NCI-H774 (cell line): ENCODE measurements at regions not wholly inside any gene's neighbourhood (a gene's known extent, or its start where the extent isn't known, plus 50 kb on each side); places are given as distances from the start of the nearest gene placed in this dataset.
A peak's percentile ranks its signal among the peaks of the same experiment; 100 is the strongest.
"Not testable (repeated sequence)": the region's sequence is repeated elsewhere in the genome, so short reads cannot be mapped to it uniquely, and the experiment has no call there.

Source experiments
- DNase-seq: peaks from one replicate; lab custom pipeline; 2025; lab: John Stamatoyannopoulos, UW

DNA sequence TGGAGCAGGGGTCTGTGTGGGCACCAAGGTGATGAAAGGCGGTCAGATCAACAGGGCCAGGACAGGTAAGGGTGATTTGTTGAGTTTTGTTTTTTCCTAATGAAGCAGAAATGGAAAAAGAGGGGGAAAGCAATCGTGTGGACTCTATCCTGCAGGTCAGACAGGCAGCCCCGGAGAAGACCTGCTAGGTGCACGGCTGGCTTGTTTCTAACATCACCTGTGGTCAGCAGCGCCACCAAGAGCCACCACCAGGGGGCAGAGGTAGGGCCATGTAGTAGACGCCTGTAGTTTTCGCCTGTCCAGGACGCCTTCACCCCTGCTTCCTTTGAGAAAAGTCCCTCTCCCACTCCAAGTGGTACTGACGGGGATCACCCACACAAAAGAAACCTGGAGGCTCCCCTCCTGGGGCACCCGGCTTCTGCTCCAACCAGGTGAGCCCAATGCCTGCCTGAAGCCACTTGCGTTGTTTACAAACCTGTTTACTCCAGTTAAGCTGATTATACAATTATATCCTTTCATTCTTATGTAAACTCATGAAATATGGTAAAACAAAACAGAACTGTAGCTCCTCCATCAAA lies 54.2 kb upstream of the SEC14L1 start:
- DNase-seq, result peak; percentile 92

DNA sequence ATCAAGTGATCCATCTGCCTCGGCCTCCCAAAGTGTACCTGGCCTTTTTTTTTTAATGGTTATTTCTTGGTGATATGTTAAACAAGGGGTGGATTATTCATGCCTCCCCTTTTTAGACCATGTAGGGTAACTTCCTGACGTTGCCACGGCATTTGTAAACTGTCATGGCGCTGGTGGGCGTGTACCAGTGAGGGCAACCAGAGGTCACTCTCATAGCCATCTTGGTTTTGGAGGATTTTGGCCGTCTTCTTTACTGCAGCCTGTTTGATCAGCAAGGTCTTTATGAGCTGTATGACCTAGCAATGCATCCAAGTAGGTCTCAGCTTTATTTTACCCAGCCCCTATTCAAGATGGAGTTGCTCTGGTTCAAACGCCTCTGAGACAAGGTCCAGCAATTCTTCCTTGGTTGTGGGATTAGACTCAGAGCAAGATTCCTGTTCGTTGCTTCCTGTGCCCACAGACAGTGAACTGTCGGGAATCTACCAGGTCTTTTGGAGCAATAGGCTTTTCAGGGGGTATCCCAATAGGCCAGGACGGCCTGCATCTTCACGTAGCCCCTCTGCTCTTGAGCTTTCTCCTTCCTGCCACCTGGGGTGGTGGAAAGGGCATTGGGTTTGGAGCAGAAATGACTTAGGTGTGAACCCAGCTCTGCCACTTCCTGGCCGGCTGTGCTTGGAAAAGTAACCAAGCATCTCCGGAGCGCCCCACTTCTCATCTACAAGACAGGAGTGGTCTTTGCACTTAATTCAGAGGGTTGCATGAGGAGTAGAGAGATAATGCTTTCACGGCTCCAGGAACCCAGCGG lies 52.9 kb upstream of the SEC14L1 start:
- DNase-seq, result no peak

DNA sequence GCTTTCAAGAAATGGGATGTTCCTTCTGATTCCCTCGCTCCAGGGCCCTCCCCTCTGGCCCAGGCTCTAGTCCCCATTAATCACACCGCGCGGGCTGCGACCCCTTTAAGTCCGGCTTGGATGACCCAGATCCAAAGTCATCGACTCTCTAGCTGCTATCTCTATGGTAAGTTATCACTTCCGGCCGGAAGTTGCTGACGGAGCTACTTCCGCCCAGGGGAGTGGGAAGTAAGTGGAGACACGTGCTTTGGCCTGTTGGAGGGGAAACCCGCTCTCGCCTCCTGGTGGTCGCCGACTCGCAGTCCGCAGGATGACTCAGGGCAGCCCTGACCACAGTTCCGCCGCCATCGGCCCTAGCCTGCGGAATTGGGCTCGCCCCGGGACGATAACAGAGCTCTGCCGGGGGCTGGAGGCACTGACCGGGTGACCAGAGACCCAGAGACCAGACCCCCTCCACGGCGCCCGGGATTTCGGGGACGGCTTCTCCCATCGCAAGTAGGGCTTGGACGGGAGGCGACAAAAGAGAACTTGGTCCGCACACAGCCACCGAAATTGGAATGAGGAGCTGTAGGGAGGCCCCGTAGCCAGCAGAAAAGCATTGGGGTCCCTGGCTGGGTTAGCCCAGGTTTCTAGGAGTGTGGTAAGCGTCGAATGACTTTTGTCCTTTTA lies 52.2 kb upstream of the SEC14L1 start:
- peak; percentile 98 for DNase-seq

DNA sequence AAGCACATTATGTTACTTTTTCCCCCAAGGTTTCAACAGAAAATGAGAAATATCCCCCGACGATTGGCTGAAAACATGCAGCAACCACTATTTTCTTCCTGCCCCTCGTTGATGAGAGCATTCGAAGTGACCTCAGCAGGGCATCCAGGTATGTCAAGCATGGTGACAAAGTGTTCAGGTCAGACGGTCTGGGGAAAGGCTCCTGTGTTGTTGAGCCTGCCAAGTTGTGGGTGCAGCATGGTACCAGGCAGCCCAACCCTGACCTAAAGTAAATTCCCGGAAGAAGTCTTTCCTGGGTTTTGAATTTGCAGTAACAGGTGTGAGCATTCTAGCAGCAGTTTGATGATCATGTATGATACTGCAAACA lies 51.7 kb upstream of the SEC14L1 start:
- DNase-seq, result no peak

DNA sequence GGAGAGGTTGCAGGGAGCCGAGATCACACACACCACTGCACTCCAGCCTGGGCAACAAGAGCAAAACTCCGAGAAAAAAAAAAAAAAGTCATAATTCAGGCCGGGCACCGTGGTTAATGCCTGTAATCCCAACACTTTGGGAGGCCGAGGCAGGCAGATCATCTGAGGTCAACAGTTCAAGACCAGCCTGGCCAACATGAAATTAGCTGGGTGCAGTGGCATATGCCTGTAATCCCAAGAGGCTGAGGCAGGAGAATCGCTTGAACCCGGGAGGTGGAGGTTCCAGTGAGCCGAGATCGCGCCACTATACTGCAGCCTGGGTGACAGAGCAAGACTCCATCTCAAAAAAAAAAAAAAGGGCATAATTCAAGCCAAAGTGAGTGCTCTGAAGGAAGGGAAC lies 50.8 kb upstream of the SEC14L1 start:
- not testable (repeated sequence) for DNase-seq

DNA sequence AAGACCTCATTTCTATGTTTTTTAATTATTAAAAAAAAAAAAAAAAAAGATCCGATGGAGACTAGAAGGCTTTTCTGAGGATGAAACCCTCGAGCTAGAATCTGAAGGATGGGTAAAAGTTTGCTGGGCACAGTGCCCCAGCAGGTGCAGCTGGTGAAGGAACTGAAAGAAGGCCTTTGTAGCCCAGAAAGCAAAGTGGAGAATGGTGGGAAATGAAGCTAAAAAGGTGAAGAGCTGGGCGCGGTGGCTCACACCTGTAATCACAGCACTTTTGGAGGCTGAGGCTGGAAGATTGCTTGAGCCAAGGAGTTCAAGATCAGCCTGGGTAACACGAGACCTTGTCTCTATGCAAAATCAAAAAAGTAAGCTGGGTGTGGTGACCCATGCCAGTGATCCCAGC lies 50.3 kb upstream of the SEC14L1 start:
- DNase-seq, result no peak
